Eye (tissue), 1 donor: ENCODE measurements at regions not wholly inside any gene's neighbourhood (a gene's known extent, or its start where the extent isn't known, plus 50 kb on each side); places are given as distances from the start of the nearest gene placed in this dataset.
"Not testable (repeated sequence)": the region's sequence is repeated elsewhere in the genome, so short reads cannot be mapped to it uniquely, and the experiment has no call there.

Experiments
- DNase-seq: peaks from one replicate; pipeline ENCODE4 v3.0.0-alpha.2; 2015

- no peak for DNase-seq
These were observed 167.9 kb upstream of the SYNCRIP start for GRCh38 chr6:85810558-85810957.

- no peak for DNase-seq
These were observed 161.0 kb upstream of the SYNCRIP start for GRCh38 chr6:85803721-85804120.

GRCh38 chr6:85802162-85802561 is 159.5 kb upstream of the SYNCRIP start:
- DNase-seq = no peak

GRCh38 chr6:85798931-85799652 is 156.4 kb upstream of the SYNCRIP start:
- no peak for DNase-seq

- no peak for DNase-seq
These were observed 155.3 kb upstream of the SYNCRIP start for GRCh38 chr6:85797993-85798392.

- DNase-seq = peak; percentile 35
These were observed 153.3 kb upstream of the SYNCRIP start for GRCh38 chr6:85795945-85796344.

GRCh38 chr6:85792254-85792653 is 149.6 kb upstream of the SYNCRIP start:
- DNase-seq = no peak

- DNase-seq = no peak
These were observed 133.2 kb upstream of the SYNCRIP start for GRCh38 chr6:85775883-85776282.

- no peak for DNase-seq
These were observed 130.0 kb upstream of the SYNCRIP start for GRCh38 chr6:85772641-85773040.

- no peak for DNase-seq
These were observed 129.3 kb upstream of the SYNCRIP start for GRCh38 chr6:85771925-85772430.

GRCh38 chr6:85771455-85771854 is 128.8 kb upstream of the SYNCRIP start:
- no peak for DNase-seq

GRCh38 chr6:85764844-85765243 is 122.2 kb upstream of the SYNCRIP start:
- no peak for DNase-seq

- DNase-seq = peak; percentile 52
These were observed 114.3 kb upstream of the SYNCRIP start for GRCh38 chr6:85756982-85757381.

- DNase-seq = no peak
These were observed 112.2 kb upstream of the SYNCRIP start for GRCh38 chr6:85754894-85755293.

GRCh38 chr6:85752602-85753001 is 109.9 kb upstream of the SYNCRIP start:
- DNase-seq = no peak

GRCh38 chr6:85751374-85752055 is 108.8 kb upstream of the SYNCRIP start:
- no peak for DNase-seq

- DNase-seq = not testable (repeated sequence)
These were observed 107.5 kb upstream of the SYNCRIP start for GRCh38 chr6:85750146-85750545.

GRCh38 chr6:85749236-85749635 is 106.5 kb upstream of the SYNCRIP start:
- no peak for DNase-seq

GRCh38 chr6:85747666-85748065 is 105.0 kb upstream of the SYNCRIP start:
- DNase-seq = no peak

GRCh38 chr6:85747093-85747492 is 104.4 kb upstream of the SYNCRIP start:
- no peak for DNase-seq

- no peak for DNase-seq
These were observed 101.8 kb upstream of the SYNCRIP start for GRCh38 chr6:85744433-85744970.

- DNase-seq = peak; percentile 15
These were observed 83.5 kb upstream of the SYNCRIP start for GRCh38 chr6:85726206-85726605.

GRCh38 chr6:85715797-85716196 is 73.1 kb upstream of the SYNCRIP start:
- DNase-seq = no peak

- DNase-seq = no peak
These were observed 72.3 kb upstream of the SYNCRIP start for GRCh38 chr6:85714893-85715530.
